Mesothelial cell of epicardium (in vitro differentiated cells): ENCODE measurements at regions not wholly inside any gene's neighbourhood (a gene's known extent, or its start where the extent isn't known, plus 50 kb on each side); places are given as distances from the start of the nearest gene placed in this dataset.

Experiments
- DNase-seq, 2 experiments: peaks; one replicate each; pipeline ENCODE4 v3.0.0; 2021; ENCODE audit warnings: low spot score in 2 of 2; ENCODE audit not compliant: unreplicated experiment in 2 of 2
- H3K27ac Mint-ChIP-seq: 2 replicates; pipeline ENCODE4 v1.8.0; 2021; ENCODE audit warnings: mixed read lengths
- H3K27me3 Mint-ChIP-seq: 2 replicates; pipeline ENCODE4 v1.8.0; 2021; ENCODE audit warnings: low read depth, mixed read lengths
- H3K36me3 Mint-ChIP-seq: 2 replicates; pipeline ENCODE4 v1.8.0; 2021; ENCODE audit warnings: mixed read lengths
- H3K4me1 Mint-ChIP-seq: 2 replicates; pipeline ENCODE4 v1.8.0; 2021; ENCODE audit warnings: mixed read lengths
- H3K4me3 Mint-ChIP-seq: 2 replicates; pipeline ENCODE4 v1.8.0; 2021; ENCODE audit warnings: mild to moderate bottlenecking, moderate library complexity, mixed read lengths
- H3K9me3 Mint-ChIP-seq: 2 replicates; pipeline ENCODE4 v1.8.0; 2021; ENCODE audit warnings: mixed read lengths
- TF ChIP-seq, protein P1 (sequence below): fragments of 200-600 bp; sonication (generic); IDR thresholded peaks from one replicate; pipeline ENCODE4 v1.5.0; 2021; ENCODE audit warnings: antibody characterized with exemption; ENCODE audit not compliant: unreplicated experiment

GRCh38 chr4:163042306-163042705 is 124.4 kb downstream of the NAF1 start:
- DNase-seq = no peak
- no peak overlapping the region for H3K4me3 Mint-ChIP-seq
- H3K4me1 Mint-ChIP-seq = no peaks in the 10 kb centered on the region
- peaks cover 16% of the 10 kb centered on the region for H3K9me3 Mint-ChIP-seq
- H3K27me3 Mint-ChIP-seq = peaks cover 20% of the 10 kb centered on the region
- TF ChIP-seq, protein P1, sequence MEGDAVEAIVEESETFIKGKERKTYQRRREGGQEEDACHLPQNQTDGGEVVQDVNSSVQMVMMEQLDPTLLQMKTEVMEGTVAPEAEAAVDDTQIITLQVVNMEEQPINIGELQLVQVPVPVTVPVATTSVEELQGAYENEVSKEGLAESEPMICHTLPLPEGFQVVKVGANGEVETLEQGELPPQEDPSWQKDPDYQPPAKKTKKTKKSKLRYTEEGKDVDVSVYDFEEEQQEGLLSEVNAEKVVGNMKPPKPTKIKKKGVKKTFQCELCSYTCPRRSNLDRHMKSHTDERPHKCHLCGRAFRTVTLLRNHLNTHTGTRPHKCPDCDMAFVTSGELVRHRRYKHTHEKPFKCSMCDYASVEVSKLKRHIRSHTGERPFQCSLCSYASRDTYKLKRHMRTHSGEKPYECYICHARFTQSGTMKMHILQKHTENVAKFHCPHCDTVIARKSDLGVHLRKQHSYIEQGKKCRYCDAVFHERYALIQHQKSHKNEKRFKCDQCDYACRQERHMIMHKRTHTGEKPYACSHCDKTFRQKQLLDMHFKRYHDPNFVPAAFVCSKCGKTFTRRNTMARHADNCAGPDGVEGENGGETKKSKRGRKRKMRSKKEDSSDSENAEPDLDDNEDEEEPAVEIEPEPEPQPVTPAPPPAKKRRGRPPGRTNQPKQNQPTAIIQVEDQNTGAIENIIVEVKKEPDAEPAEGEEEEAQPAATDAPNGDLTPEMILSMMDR = no peak
- H3K36me3 Mint-ChIP-seq = no peaks in the 10 kb centered on the region
- no peak overlapping the region for H3K27ac Mint-ChIP-seq

DNA sequence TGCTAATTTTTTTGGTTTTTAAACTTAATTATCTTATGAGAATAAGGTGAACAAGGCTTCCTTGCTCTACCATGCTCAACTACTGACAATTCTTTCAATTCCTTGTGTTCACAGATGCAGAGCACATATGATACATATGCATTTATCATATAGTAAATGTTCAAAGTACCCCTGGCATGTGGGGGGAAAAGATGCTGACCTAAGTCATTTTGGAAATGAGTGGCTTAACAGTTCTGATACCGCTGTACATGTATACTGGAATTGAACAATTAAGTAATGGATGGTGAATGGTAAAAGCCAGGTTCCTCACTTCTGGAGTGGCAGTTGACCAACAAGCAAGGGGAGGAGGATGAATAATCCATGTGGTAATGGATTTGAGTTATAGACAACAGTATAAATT is 149.6 kb downstream of the NAF1 start:
- Mint-ChIP-seq H3K27ac (no peak overlapping the region), H3K4me3 (no peak overlapping the region), H3K36me3 (no peaks in the 10 kb centered on the region), H3K4me1 (peaks cover 10% of the 10 kb centered on the region), H3K9me3 (no peaks in the 10 kb centered on the region), H3K27me3 (no peaks in the 10 kb centered on the region)
- DNase-seq = no peak
- TF ChIP-seq, protein P1 = no peak

- H3K4me1 Mint-ChIP-seq = peaks cover 10% of the 10 kb centered on the region
- H3K9me3 Mint-ChIP-seq = peaks cover 10% of the 10 kb centered on the region
- no peaks in the 10 kb centered on the region for H3K27me3 Mint-ChIP-seq
- no peak for DNase-seq
- no peak overlapping the region for H3K4me3 Mint-ChIP-seq
- H3K36me3 Mint-ChIP-seq = no peaks in the 10 kb centered on the region
- H3K27ac Mint-ChIP-seq = no peak overlapping the region
- TF ChIP-seq, protein P1 = no peak
Measured at GRCh38 chr4:163012816-163013215, 153.9 kb downstream of the NAF1 start.

DNA sequence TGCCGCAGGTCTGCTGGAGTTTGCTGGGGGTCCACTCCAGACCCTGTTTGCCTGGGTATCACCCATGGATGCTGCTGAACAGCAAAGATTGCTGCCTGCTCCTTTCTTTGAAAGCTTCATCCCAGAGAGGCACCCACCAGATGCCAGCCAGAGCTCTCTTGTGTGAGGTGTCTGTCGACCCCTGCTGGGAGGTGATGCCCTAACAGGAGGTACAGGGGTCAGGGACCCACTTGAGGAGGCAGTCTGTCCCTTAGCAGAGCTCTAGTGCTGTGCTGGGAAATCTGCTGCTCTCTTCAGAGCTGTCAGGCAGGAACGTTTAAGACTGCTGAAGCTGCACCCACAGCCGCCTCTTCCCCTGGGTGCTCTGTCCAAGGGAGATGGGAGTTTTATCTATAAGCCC is 162.7 kb downstream of the NAF1 start:
- no peak overlapping the region for H3K27ac Mint-ChIP-seq
- no peaks in the 10 kb centered on the region for H3K4me1 Mint-ChIP-seq

GRCh38 chr4:162988530-162988929 is 178.2 kb downstream of the NAF1 start:
- Mint-ChIP-seq H3K4me1 (no peaks in the 10 kb centered on the region), H3K27me3 (no peaks in the 10 kb centered on the region)

More for the DNA sequence above, 162.7 kb downstream of the NAF1 start:
- H3K36me3 Mint-ChIP-seq = no peaks in the 10 kb centered on the region
- no peak overlapping the region for H3K4me3 Mint-ChIP-seq
- no peaks in the 10 kb centered on the region for H3K27me3 Mint-ChIP-seq
- no peak for DNase-seq
- H3K9me3 Mint-ChIP-seq = peaks cover 24% of the 10 kb centered on the region
- TF ChIP-seq, protein P1 = no peak

More at GRCh38 chr4:162988530-162988929, 178.2 kb downstream of the NAF1 start:
- no peak overlapping the region for H3K4me3 Mint-ChIP-seq
- H3K9me3 Mint-ChIP-seq = peaks cover 3% of the 10 kb centered on the region
- H3K36me3 Mint-ChIP-seq = no peaks in the 10 kb centered on the region
- TF ChIP-seq, protein P1 = no peak
- H3K27ac Mint-ChIP-seq = no peak overlapping the region
- DNase-seq = no peak
